ENCODE measurements at regions not wholly inside any gene's neighbourhood (a gene's known extent, or its start where the extent isn't known, plus 50 kb on each side); places are given as distances from the start of the nearest gene placed in this dataset.

DNA sequence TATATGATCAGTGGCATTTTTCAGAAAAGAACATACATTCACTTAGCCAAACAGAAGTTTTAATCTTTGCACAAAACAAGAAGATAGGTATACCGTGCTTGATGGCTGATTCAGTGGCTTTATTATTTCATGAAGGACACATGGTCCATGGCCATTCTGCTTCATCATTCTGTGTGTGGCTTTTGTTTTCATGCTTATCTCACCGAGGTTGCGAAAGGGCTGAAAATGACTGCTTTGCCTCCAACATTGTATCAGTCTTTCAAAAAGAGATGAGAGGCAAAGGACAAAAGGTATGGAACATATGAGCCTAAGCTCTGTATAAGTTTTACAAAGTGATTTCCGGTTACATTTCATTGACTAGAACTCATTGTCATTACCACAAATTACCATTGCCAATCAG lies 541.1 kb downstream of the RAB28 start:
- H3K27ac Mint-ChIP-seq = no peak overlapping the region
- TF ChIP-seq CTCF (conservative IDR thresholded peaks at IDR 0.05) = no peak
- H3K4me3 Mint-ChIP-seq = no peak overlapping the region
- H3K27me3 Mint-ChIP-seq = no peaks in the 10 kb centered on the region
- no peak for DNase-seq (ENCODE audit: extremely low spot score, unreplicated experiment)
- no peaks in the 10 kb centered on the region for H3K4me1 Mint-ChIP-seq (ENCODE audit: unreplicated experiment)
- H3K9me3 Mint-ChIP-seq = no peaks in the 10 kb centered on the region
- H3K36me3 Mint-ChIP-seq = no peaks in the 10 kb centered on the region

GRCh38 chr4:12933760-12934221 lies 550.3 kb downstream of the RAB28 start:
- TF ChIP-seq CTCF (conservative IDR thresholded peaks at IDR 0.05) = no peak
- Mint-ChIP-seq H3K36me3 (no peaks in the 10 kb centered on the region), H3K4me1 (ENCODE audit: unreplicated experiment) (no peaks in the 10 kb centered on the region), H3K9me3 (peaks cover 7% of the 10 kb centered on the region), H3K4me3 (no peak overlapping the region), H3K27ac (no peak overlapping the region), H3K27me3 (no peaks in the 10 kb centered on the region)
- no peak for DNase-seq (ENCODE audit: extremely low spot score, unreplicated experiment)

GRCh38 chr4:12932203-12932788 lies 551.8 kb downstream of the RAB28 start:
- Mint-ChIP-seq H3K27me3 (peaks cover 4% of the 10 kb centered on the region), H3K27ac (no peak overlapping the region), H3K36me3 (no peaks in the 10 kb centered on the region), H3K4me1 (ENCODE audit: unreplicated experiment) (no peaks in the 10 kb centered on the region), H3K4me3 (no peak overlapping the region), H3K9me3 (peaks cover 7% of the 10 kb centered on the region)
- no peak for TF ChIP-seq CTCF (conservative IDR thresholded peaks at IDR 0.05)
- DNase-seq (ENCODE audit: extremely low spot score, unreplicated experiment) = no peak

- TF ChIP-seq CTCF (conservative IDR thresholded peaks at IDR 0.05) = no peak
- Mint-ChIP-seq H3K36me3 (no peaks in the 10 kb centered on the region), H3K9me3 (peaks cover 7% of the 10 kb centered on the region), H3K4me1 (ENCODE audit: unreplicated experiment) (peaks cover 9% of the 10 kb centered on the region), H3K4me3 (no peak overlapping the region), H3K27ac (no peak overlapping the region), H3K27me3 (peaks cover 4% of the 10 kb centered on the region)
- no peak for DNase-seq (ENCODE audit: extremely low spot score, unreplicated experiment)
Observed at GRCh38 chr4:12929784-12930183, 554.4 kb downstream of the RAB28 start.

GRCh38 chr4:12928751-12929150 lies 555.4 kb downstream of the RAB28 start:
- no peak overlapping the region for H3K27ac Mint-ChIP-seq
- H3K27me3 Mint-ChIP-seq = peaks cover 4% of the 10 kb centered on the region
- DNase-seq (ENCODE audit: extremely low spot score, unreplicated experiment) = no peak

More at GRCh38 chr4:12928751-12929150, 555.4 kb downstream of the RAB28 start:
- no peak for TF ChIP-seq CTCF (conservative IDR thresholded peaks at IDR 0.05)
- Mint-ChIP-seq H3K9me3 (peaks cover 7% of the 10 kb centered on the region), H3K4me1 (ENCODE audit: unreplicated experiment) (peaks cover 9% of the 10 kb centered on the region), H3K4me3 (no peak overlapping the region), H3K36me3 (no peaks in the 10 kb centered on the region)

Data from type B pancreatic cell (in vitro differentiated cells).